ENCODE measurements at regions not wholly inside any gene's neighbourhood (a gene's known extent, or its start where the extent isn't known, plus 50 kb on each side); places are given as distances from the start of the nearest gene placed in this dataset.

DNA sequence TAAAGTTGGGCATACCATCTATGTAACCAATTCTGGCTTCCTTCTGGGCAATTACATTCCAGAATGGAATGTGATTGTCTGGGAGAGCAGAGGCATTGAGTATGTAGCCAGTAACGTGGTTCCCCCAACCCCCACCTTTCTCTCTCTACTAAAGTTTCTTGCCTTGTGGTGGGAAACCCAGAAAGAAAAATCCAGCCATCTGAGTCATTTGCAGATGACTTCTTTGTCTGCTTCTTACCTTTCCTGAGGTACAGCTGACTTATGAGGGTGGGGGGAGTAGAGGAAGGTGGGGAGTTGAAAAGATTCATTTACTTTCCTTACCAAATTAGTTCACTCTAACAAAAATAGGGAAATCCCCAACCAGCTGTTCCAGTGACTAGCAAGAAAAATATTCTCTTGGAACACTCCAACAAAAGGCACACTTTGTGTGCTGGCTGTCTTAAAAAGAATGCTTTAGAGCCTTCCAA is 112.1 kb upstream of the FRMD6 start:
- TF ChIP-seq, protein P1, sequence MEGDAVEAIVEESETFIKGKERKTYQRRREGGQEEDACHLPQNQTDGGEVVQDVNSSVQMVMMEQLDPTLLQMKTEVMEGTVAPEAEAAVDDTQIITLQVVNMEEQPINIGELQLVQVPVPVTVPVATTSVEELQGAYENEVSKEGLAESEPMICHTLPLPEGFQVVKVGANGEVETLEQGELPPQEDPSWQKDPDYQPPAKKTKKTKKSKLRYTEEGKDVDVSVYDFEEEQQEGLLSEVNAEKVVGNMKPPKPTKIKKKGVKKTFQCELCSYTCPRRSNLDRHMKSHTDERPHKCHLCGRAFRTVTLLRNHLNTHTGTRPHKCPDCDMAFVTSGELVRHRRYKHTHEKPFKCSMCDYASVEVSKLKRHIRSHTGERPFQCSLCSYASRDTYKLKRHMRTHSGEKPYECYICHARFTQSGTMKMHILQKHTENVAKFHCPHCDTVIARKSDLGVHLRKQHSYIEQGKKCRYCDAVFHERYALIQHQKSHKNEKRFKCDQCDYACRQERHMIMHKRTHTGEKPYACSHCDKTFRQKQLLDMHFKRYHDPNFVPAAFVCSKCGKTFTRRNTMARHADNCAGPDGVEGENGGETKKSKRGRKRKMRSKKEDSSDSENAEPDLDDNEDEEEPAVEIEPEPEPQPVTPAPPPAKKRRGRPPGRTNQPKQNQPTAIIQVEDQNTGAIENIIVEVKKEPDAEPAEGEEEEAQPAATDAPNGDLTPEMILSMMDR (IDR thresholded peaks at IDR 0.05; ENCODE audit: insufficient read depth, low read length, poor library complexity, severe bottlenecking): no peak
- Histone ChIP-seq H3K4me3 (replicated peaks; ENCODE audit: low read depth, low read length) (no peak overlapping the region), H3K27me3 (replicated peaks; ENCODE audit: control insufficient read depth, insufficient read depth, low read length) (no peaks in the 10 kb centered on the region), H3K36me3 (ENCODE audit: control insufficient read depth, insufficient read depth, low read length) (no peaks in the 10 kb centered on the region)
- DNase-seq (ENCODE audit: extremely low read depth, insufficient read length): no peak

DNA sequence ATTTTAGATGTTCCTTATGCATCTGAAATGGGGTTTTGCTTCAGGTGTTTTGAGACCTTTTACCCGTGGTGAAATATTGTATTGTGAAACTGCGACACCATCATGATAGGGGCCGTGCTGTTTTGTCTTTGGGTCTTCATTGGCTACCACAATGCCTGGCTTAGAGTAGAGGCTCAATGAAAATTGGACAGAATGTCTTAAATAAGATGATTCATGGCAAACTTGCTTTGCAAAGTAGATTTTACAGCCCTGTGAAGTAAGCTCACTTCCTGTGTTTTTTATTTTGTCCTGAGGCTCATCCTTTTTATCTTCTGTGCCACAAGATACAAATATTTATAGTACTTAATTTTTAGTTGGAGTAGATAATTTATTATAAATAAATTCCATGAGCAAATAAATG is 111.3 kb upstream of the FRMD6 start:
- TF ChIP-seq, protein P1 (IDR thresholded peaks at IDR 0.05; ENCODE audit: insufficient read depth, low read length, poor library complexity, severe bottlenecking): no peak

DNA sequence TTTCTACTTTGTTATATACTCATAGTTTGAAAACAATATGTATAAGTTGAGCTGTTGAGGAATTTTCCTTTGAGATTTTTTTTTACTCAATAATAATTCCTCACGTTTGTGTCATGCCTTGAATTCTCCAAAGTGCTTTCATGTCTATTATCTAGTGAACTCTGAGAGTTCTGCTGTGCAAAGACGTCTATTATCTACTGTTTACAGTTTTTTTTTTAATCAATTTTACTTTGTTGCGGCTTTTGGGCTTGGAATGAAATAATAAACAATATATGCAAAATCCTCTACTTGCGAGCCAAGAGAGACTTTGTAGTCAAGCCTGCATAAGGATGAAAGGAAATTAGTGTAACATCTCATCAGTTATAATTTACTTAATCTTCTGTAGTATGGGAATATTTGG is 107.2 kb upstream of the FRMD6 start:
- H3K36me3 ChIP-seq (ENCODE audit: control insufficient read depth, insufficient read depth, low read length): no peaks in the 10 kb centered on the region
- no peak for DNase-seq (ENCODE audit: extremely low read depth, insufficient read length)
- no peak overlapping the region for H3K4me3 ChIP-seq (replicated peaks; ENCODE audit: low read depth, low read length)
- no peaks in the 10 kb centered on the region for H3K27me3 ChIP-seq (replicated peaks; ENCODE audit: control insufficient read depth, insufficient read depth, low read length)
- TF ChIP-seq, protein P1 (IDR thresholded peaks at IDR 0.05; ENCODE audit: insufficient read depth, low read length, poor library complexity, severe bottlenecking): no peak

More for the DNA sequence above, 111.3 kb upstream of the FRMD6 start:
- Histone ChIP-seq H3K4me3 (replicated peaks; ENCODE audit: low read depth, low read length) (no peak overlapping the region), H3K27me3 (replicated peaks; ENCODE audit: control insufficient read depth, insufficient read depth, low read length) (no peaks in the 10 kb centered on the region), H3K36me3 (ENCODE audit: control insufficient read depth, insufficient read depth, low read length) (no peaks in the 10 kb centered on the region)
- DNase-seq (ENCODE audit: extremely low read depth, insufficient read length): no peak

DNA sequence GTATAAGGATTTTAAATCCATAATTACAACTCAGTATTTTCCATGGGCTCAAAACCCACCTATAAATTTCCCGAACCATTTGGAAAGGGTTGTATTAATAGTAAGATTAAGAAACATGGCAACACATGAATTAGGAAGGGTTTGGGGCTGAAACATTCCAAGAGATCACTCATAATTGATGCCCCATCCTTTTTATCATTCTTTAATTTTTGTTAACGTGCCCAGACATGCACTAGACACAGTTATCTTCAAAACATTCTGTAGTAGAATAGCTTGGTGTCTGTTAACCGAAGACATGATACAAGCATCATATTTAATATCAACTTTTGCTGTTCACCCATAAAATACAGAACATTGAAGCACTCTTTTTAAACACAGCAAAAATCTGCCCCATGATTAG is 106.8 kb upstream of the FRMD6 start:
- TF ChIP-seq, protein P1 (IDR thresholded peaks at IDR 0.05; ENCODE audit: insufficient read depth, low read length, poor library complexity, severe bottlenecking): no peak
- no peaks in the 10 kb centered on the region for H3K27me3 ChIP-seq (replicated peaks; ENCODE audit: control insufficient read depth, insufficient read depth, low read length)
- H3K4me3 ChIP-seq (replicated peaks; ENCODE audit: low read depth, low read length): no peak overlapping the region
- DNase-seq (ENCODE audit: extremely low read depth, insufficient read length): no peak
- H3K36me3 ChIP-seq (ENCODE audit: control insufficient read depth, insufficient read depth, low read length): no peaks in the 10 kb centered on the region

DNA sequence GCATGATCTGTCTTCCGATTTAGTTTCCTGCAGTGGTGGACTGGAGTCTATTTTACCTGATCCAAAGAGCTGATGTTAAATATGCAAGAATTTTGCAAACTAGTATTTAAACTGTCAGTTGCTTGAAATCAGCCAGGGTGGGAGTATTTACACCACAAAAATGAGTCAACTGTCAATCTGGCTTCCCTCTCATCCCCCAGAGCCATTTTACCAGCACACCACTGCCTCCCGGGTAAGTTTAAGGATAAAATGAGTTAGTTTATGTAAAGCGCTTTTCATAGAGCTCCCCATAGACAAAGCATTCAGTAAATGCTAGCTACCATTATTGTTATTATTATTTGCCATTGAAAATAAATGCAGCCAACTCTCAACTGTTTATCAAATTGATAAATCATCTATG is 106.3 kb upstream of the FRMD6 start:
- no peak for DNase-seq (ENCODE audit: extremely low read depth, insufficient read length)
- H3K27me3 ChIP-seq (replicated peaks; ENCODE audit: control insufficient read depth, insufficient read depth, low read length): no peaks in the 10 kb centered on the region
- no peaks in the 10 kb centered on the region for H3K36me3 ChIP-seq (ENCODE audit: control insufficient read depth, insufficient read depth, low read length)
- H3K4me3 ChIP-seq (replicated peaks; ENCODE audit: low read depth, low read length): no peak overlapping the region
- TF ChIP-seq, protein P1 (IDR thresholded peaks at IDR 0.05; ENCODE audit: insufficient read depth, low read length, poor library complexity, severe bottlenecking): no peak

DNA sequence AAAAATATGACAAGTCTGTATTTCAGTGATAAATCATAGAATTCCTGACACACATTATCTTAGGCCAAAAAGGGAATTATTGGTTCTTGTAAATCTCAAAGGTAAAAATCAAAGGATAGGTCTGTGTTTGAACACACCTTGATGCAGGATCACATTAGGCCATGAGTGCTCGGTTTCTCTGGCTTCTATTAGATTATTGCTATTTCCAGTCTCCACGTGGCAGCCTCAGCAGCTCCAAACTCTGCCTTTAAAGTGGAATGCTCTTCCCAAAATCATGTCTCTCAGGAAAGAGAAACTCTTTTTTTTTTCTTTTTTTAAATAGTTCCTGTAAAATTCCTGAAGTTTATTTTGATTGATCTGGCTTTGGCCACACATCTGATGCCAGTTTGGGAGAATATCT is 105.6 kb upstream of the FRMD6 start:
- H3K27me3 ChIP-seq (replicated peaks; ENCODE audit: control insufficient read depth, insufficient read depth, low read length): no peaks in the 10 kb centered on the region
- H3K4me3 ChIP-seq (replicated peaks; ENCODE audit: low read depth, low read length): no peak overlapping the region
- TF ChIP-seq, protein P1 (IDR thresholded peaks at IDR 0.05; ENCODE audit: insufficient read depth, low read length, poor library complexity, severe bottlenecking): no peak
- H3K36me3 ChIP-seq (ENCODE audit: control insufficient read depth, insufficient read depth, low read length): no peaks in the 10 kb centered on the region
- DNase-seq (ENCODE audit: extremely low read depth, insufficient read length): no peak

All from GM06990 (cell line).